Left ventricle myocardium superior (tissue), 1 donor: ENCODE measurements at regions not wholly inside any gene's neighbourhood (a gene's known extent, or its start where the extent isn't known, plus 50 kb on each side); places are given as distances from the start of the nearest gene placed in this dataset.

Experiments
- ATAC-seq: fragments of 200-7000 bp; cut with Tn5 transposase; one replicate; pipeline ENCODE4 v1.9.1; 2020; ENCODE audit warnings: mild to moderate bottlenecking, moderate library complexity
- DNase-seq: peaks from one replicate; pipeline ENCODE4 v3.0.0-alpha.2; 2020
- intact Hi-C: fragments of 100-400 bp; cut with micrococcal nuclease; formaldehyde crosslinking; loops from one replicate; pipeline ENCODE4 v1.11.0; 2022
- donor health status: DM: no; HTN: yes; CAD: no; lungs with severe emphysema.

- intact Hi-C loops, result no loop called here
- peak; percentile 31 for ATAC-seq
- no peak for DNase-seq
Observed at GRCh38 chr6:137783710-137784109, 83.3 kb upstream of the TNFAIP3 start.

DNA sequence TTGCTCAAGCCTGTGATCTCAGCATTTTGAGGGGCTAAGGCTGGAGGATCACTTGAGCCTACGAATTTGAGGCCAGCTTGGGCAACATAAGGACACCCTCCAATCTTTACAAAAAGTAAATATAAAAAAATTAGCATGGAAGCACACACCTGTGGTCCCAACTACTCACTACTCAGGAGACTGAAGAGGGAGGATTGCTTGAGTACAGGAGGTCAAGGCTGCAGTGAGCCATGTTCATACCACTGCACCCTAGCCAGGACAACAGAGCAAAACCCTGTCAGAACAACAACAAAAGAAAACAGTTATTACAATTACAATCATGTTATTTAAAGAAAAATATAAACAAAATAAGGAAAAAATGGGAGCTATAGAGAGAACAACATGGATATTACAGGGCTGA, 82.5 kb upstream of the TNFAIP3 start:
- no peak for DNase-seq
- no peak for ATAC-seq
- intact Hi-C loops, result no loop called here

DNA sequence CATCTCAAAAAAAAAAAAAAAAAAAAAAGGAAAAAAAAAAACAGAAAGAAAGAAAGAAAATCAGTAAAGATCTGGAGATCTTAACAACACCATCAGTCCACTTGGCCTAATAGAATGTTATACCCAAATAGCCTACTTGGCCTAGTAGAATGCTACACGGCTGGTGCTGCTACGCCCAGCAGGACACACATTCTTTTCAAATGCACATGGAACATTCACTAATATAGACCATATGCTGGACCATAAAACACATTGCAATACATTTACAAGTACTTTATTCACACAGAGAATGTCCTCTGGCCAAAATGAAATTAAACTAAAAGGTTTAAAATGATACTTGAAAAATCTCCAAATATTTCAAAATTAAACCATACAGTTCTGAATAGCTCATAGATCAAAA, 80.0 kb upstream of the TNFAIP3 start:
- intact Hi-C loops, result no loop called here
- ATAC-seq, result no peak
- DNase-seq, result no peak

DNA sequence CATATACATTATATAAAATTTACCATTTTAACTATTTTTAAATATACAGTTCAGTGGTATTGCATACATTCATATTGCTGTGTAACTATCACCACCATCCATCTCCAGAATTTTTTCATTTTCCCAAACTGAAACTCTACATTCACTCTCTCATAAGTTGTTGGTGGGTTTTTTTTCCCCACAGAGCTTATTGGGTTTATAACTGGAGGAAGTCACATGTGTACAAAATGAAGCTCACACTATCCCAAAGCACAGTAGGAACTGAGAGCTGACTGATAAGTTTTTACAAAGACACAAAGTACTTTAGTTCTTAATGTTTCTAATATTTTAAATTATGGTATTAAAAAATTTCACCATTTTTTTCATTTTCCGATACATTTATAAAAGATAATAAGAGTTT, 78.8 kb upstream of the TNFAIP3 start:
- intact Hi-C loops, result no loop called here
- ATAC-seq, result no peak

GRCh38 chr6:137791281-137792159, 75.5 kb upstream of the TNFAIP3 start:
- ATAC-seq, result no peak

More for the DNA sequence above, 78.8 kb upstream of the TNFAIP3 start:
- no peak for DNase-seq

DNA sequence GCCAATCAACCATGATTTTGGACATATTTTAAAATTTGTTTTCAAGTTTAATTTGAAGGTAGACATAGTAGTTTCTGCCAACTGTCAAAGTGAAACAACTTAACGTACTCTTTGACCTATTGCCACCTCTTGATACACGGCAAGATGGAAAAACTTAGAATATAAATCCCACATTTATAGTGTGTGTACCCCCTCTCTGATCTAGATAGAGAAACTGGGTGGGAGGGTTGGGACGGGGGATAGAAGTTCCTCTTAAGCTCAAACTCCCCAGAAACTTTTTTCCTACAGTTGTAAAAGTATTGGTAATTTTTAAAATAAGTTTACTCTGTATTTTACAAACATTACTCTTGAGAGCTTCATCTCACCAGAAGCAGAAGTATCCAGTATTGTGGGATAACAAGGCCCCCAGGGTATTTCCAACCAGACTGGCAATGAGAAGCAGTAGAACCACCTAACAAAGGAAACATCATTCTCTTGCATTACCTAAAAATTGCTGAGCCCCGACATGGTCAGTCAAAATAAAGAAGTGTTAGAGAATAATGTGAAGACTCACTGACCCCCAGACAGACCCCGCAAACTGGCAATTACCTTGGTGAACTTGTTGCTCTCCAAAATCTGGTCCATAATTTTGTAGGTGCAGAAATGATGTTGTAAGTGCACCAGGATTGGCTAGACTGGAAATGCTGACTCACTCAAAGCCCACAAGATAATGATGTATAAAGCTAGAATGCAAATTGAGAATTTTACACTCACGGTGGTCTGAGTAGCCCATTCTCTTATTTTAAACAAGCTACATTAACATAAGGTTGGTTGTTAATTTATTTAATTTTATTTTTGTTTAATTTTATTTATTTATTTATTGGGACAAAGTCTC, 74.7 kb upstream of the TNFAIP3 start:
- DNase-seq (no peak), ATAC-seq (no peak)
- intact Hi-C loops, result no loop called here

More at GRCh38 chr6:137791281-137792159, 75.5 kb upstream of the TNFAIP3 start:
- DNase-seq, result no peak
- intact Hi-C loops, result no loop called here

GRCh38 chr6:137793805-137794515, 73.1 kb upstream of the TNFAIP3 start:
- DNase-seq, result no peak
- ATAC-seq, result no peak
- intact Hi-C loops, result no loop called here

DNA sequence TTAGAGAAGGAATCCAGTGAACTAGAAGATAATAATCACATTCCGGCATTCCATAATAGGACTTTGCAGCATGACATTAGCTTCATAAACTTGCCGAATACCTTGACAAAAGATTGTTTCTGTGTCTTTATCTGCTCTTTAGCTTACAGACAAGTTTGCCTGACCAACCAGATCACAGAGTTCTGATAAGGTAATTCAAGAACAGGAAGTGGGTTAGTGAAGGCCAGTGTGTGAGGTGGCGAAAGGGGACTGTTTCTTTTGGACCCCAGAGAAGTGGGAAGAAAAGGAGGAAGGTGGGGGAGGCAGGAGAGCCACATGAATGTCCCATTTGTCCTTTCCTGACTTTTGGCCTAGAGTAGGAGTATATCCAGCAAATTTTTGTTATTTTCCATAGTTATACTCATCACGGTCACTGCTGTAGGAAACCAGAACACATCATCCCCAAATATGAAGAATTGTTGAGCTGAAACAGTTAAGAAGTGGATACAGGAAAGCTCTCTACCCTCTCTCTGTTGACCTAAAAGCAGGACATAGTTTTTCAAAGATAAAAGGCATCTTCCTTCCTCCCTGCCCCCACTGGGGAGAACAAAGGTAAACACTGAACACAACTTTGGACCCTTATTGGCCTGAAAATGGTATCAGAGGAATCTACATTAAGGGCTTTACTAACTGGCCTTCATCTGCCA, 72.4 kb upstream of the TNFAIP3 start:
- intact Hi-C loops, result no loop called here
- ATAC-seq, result no peak
- no peak for DNase-seq

DNA sequence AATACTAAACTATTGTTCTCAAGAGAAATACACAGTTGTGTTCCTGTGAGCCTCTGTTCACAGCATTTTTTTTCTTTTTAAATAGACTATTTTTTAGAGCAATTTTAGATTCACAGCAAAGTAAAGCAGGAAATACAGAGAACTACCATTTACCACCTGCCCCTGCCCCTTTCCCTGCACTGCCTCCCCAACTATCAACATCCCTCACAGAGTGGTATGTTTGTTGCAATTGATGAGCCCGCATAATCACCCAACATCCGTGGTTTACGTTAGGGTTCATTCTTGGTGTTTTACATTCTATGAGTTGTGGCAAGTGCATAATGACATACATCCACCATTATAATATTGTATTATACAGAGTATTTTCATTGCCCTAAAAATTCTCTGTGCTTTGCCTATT, 71.6 kb upstream of the TNFAIP3 start:
- intact Hi-C loops, result no loop called here
- no peak for DNase-seq
- no peak for ATAC-seq

GRCh38 chr6:137798261-137798660, 68.8 kb upstream of the TNFAIP3 start:
- no peak for ATAC-seq
- no peak for DNase-seq
- intact Hi-C loops, result no loop called here

GRCh38 chr6:137798846-137799245, 68.2 kb upstream of the TNFAIP3 start:
- ATAC-seq (no peak), DNase-seq (no peak)
- intact Hi-C loops, result no loop called here

DNA sequence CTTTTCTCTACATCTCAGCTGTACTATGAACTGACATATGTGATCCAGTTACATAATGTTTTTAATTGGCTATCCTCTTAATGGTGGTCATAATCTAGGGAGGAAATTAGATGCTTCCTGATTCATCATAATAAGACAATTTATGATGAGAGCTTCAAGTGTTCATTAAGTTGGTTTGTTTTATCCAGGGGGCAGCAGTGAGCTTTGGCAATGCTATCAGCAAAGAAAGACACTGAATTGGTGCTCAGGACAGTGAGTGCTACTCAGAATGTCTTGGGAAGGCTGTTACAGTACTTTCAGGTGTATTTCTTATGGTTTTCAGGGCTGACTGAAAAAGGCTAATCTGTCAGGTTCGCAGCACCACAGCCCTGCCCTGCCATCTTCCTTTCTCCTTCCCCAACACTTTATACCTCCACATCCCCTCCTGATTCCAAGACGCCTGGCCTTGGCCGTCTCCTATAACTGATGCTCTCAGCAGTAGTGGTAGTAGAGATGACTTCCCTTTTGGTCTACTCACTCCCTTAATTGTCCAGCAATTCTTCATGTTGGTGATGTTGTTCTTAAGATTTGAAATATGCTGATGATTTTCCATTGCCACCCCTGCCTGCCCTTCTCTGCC, 67.0 kb upstream of the TNFAIP3 start:
- intact Hi-C loops, result no loop called here
- ATAC-seq (peak; percentile 68), DNase-seq (no peak)

- DNase-seq (no peak), ATAC-seq (no peak)
- intact Hi-C loops, result no loop called here
Observed at GRCh38 chr6:137800762-137801161, 66.3 kb upstream of the TNFAIP3 start.

- intact Hi-C loops, result no loop called here
- no peak for DNase-seq
- no peak for ATAC-seq
Observed at GRCh38 chr6:137801352-137802114, 65.5 kb upstream of the TNFAIP3 start.

- ATAC-seq, result no peak
- DNase-seq, result no peak
- intact Hi-C loops, result no loop called here
Observed at GRCh38 chr6:137802408-137803182, 64.5 kb upstream of the TNFAIP3 start.

DNA sequence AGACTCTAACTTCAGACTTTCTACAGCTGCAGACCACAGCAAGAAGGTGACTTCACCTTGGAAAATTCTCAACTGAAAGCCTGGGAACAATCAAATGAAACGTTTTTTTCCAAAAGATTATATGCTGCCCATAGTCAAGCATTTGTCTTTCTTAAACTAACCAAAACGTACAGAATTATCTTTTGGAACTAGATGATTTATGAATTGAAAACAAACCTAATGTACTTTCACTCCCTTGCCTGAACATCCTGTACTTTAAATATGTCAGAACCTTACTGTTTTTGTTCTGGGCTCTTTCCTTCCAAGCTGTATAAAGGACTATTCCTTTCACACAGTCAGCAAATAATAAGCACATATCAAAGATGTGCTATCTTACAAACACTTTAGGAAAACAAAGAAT, 62.4 kb upstream of the TNFAIP3 start:
- ATAC-seq (peak; percentile 54), DNase-seq (no peak)
- intact Hi-C loops, result no loop called here

DNA sequence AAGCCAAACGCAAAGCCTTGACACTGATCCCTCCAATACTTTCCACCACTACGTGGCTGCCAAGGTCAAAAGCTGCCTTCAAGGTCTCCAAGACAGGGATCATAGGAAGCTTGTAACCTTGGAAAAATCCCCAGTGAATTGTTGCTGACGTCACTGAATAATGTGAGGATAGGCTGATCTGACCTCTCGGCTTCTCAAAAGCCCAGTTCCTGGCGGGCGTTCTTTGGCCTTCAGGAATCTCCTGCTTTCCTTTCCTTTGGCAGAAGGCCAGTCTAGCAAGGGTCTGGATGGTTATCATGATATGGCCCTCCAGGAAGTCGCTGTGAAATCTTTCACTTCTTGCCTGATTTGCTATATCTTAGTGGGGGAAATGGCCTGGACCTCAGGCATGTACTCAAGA, 61.4 kb upstream of the TNFAIP3 start:
- ATAC-seq (peak; percentile 46), DNase-seq (no peak)
- intact Hi-C loops, result no loop called here
